ENCODE measurements at regions not wholly inside any gene's neighbourhood (a gene's known extent, or its start where the extent isn't known, plus 50 kb on each side); places are given as distances from the start of the nearest gene placed in this dataset.
"Not testable (repeated sequence)": the region's sequence is repeated elsewhere in the genome, so short reads cannot be mapped to it uniquely, and the experiment has no call there.

- no peak for DNase-seq (ENCODE audit: low read depth in 1 of 2, low spot score in 1 of 2)
- no peak overlapping the region for H3K27ac ChIP-seq
- TF ChIP-seq CTCF (IDR thresholded peaks at IDR 0.05; ENCODE audit: low read depth, low read length): no peak
These were observed 55.0 kb upstream of the PTH start for GRCh38 chr11:13550761-13551160.

GRCh38 chr11:13546092-13546491, 50.3 kb upstream of the PTH start:
- DNase-seq (ENCODE audit: low read depth in 1 of 2, low spot score in 1 of 2); H3K4me3 ChIP-seq; H3K27ac ChIP-seq; H3K27me3 ChIP-seq; H3K4me1 ChIP-seq (ENCODE audit: low read depth); H3K9me3 ChIP-seq (ENCODE audit: low read depth); H3K36me3 ChIP-seq: not testable (repeated sequence)

More at GRCh38 chr11:13550761-13551160, 55.0 kb upstream of the PTH start:
- Histone ChIP-seq H3K4me1 (ENCODE audit: low read depth) (no peaks in the 10 kb centered on the region), H3K36me3 (no peaks in the 10 kb centered on the region), H3K27me3 (no peaks in the 10 kb centered on the region), H3K9me3 (ENCODE audit: low read depth) (no peaks in the 10 kb centered on the region), H3K4me3 (no peak overlapping the region)
